ENCODE measurements at regions not wholly inside any gene's neighbourhood (a gene's known extent, or its start where the extent isn't known, plus 50 kb on each side); places are given as distances from the start of the nearest gene placed in this dataset.

DNA sequence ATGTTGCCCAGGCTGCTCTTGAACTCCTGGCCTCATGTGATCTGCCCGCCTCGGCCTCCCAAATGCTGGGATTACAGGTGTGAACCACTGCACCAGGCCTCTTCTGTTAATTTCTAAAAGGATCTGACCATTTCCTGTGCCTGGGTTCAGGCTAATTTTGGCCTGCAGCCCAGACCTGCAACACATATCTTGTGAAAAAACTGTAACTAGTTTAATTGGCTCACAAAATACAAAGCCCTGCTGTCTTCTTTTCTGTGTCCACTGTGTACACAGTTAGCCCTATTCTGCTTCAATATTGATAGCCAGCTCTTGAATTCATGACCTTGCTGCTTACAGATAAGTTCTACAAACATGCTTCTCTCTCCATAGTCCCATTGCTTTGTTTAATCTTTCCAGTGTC is 753.5 kb downstream of the PDHA2 start:
- TF ChIP-seq POLR2A (IDR thresholded peaks at IDR 0.05) = no peak
- TF ChIP-seq, protein P1, sequence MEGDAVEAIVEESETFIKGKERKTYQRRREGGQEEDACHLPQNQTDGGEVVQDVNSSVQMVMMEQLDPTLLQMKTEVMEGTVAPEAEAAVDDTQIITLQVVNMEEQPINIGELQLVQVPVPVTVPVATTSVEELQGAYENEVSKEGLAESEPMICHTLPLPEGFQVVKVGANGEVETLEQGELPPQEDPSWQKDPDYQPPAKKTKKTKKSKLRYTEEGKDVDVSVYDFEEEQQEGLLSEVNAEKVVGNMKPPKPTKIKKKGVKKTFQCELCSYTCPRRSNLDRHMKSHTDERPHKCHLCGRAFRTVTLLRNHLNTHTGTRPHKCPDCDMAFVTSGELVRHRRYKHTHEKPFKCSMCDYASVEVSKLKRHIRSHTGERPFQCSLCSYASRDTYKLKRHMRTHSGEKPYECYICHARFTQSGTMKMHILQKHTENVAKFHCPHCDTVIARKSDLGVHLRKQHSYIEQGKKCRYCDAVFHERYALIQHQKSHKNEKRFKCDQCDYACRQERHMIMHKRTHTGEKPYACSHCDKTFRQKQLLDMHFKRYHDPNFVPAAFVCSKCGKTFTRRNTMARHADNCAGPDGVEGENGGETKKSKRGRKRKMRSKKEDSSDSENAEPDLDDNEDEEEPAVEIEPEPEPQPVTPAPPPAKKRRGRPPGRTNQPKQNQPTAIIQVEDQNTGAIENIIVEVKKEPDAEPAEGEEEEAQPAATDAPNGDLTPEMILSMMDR (IDR thresholded peaks at IDR 0.05) = no peak
